NCI-H82 (cell line): ENCODE measurements at regions not wholly inside any gene's neighbourhood (a gene's known extent, or its start where the extent isn't known, plus 50 kb on each side); places are given as distances from the start of the nearest gene placed in this dataset.

Experiments used
- DNase-seq: peaks from one replicate; lab custom pipeline; 2025; lab: John Stamatoyannopoulos, UW

DNA sequence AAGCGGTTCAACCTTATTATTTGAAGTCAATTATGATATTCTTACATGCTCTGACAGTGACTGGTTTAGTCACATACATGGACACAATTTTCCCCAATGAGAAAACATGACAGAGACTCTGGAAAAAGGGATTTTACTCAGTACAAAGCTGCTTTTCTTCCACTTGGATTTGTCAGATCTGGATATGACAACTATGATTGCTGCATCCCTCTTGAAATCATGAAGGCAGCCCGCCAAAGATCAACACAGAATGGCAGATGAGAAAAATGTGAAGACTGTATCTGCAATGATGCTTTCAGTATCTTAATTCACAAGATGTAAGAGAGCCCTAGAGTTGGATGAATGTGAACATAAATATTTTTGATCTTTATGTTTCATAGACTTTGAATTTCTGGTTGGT, 439.6 kb downstream of the CDH8 start:
- no peak for DNase-seq

DNA sequence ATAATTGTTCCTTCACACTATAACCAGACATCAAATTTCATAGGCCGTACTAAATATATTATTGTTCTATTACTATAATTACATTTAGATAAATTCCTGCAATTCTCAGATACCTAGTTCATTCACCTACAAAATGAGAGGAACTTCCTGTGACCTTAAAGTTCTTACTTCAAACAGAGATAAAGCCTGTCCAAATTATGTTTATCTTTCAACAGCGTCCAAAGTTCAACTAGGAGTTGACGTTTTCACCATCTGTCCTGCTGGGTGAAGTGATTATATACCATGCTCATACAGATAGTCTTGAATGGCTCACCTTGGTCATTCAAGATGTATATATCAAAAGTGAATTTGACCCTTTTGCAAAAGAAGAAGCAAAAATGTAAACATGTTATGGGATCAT, 440.6 kb downstream of the CDH8 start:
- no peak for DNase-seq

DNA sequence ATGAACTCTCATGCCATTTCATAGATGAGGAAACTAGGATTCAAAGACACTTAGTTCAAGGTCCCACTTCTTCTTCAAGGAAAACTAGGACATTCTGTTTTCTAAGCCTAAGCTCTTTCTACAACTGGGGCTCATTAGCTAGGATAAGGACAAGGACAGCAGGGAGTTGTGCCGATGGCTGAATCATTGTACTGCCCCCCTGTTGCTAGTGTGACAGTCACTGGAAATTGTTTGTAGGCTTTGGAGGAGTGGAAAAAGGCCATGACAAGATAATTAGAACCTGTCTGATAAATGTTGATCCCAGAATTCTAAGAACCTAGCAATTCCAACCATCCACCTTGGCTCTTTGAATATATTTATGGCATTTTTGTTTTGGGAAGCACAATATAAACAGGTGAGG, 445.7 kb downstream of the CDH8 start:
- DNase-seq, result no peak

DNA sequence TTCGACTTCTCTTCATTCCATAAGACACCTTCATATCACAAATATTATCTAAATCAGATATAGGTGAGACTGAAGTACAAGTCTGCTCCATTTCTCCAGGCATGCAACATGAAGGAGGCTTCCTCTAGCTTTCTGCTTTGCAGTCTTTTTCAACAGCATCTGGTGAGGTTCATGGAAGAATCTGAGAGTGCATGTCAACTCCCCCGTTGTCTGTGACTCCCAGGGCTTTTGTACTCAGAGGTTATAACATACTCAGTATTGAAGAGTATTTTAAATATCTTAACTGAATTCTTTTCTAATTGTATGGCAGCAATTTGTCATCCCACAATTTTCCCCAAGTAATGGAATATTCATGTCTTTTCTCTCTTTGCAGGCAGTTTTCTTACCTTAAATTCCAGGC, 448.7 kb downstream of the CDH8 start:
- no peak for DNase-seq

DNA sequence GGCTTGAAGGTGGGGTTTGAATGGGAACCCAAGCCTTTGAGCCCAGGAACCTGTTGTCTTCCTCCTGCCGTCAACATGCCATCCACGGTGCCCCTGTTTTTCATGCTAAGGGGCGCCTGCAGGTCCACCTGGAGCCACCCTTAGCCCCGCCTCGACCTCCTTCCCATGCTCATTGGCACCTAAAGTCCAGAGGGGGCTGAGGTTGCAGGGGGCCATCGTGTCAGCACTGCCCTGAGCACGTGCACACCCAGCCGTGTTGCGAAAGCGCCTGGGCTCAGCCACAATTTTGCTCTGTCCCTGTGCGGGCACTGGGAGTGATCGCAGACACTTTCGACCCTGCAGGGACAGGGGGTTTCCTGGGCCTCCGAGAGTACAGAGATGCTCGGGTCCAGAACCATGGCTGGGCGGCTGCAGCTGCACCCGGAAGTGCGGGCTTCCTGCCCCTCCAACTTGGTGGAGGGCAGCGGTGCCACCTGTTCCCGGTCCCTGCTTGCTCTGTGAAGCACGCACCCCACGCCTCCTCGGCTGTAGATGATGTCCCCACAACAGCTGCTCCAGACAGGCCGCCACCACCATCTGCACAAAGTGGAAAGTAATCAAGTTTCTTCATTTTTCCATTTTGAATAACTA, 454.7 kb downstream of the CDH8 start:
- no peak for DNase-seq

DNA sequence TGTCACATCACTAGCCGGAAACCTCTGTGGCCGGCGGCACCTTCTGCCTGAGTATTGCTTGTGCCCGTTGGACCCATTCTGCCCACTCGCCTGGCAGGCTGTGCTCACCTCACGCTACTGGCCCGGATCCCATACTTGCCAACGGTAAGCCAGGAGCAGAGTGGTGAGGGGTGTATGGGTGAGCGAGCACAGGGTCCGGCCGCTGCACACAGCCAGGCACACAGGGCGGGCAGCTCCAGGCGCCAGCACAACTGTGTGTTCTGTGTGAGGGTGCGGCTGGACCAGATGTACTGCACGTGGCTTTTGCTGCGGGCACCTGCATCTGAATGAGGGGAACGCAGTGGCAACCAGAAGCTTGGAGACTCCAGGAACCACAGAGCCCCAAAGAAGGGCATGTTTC, 455.7 kb downstream of the CDH8 start:
- no peak for DNase-seq

DNA sequence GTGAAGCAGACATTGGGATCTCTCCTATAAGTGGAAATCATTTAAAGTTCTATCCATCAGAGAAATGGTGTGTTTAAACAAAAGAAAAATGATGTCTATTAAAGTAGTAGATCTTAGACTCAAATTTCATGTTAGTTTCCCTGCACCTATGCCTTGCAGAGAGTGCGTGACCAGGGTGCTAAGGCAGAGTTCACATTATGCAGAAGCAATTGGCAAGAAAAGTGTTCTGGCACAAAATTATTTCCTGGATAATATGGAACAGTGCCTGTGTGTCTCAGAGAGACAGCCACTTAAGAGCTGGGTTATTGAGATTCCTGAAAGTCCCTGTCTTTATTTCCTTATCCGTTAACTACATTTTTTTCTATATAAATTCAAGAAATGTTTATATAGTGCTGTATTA, 457.0 kb downstream of the CDH8 start:
- DNase-seq, result no peak

DNA sequence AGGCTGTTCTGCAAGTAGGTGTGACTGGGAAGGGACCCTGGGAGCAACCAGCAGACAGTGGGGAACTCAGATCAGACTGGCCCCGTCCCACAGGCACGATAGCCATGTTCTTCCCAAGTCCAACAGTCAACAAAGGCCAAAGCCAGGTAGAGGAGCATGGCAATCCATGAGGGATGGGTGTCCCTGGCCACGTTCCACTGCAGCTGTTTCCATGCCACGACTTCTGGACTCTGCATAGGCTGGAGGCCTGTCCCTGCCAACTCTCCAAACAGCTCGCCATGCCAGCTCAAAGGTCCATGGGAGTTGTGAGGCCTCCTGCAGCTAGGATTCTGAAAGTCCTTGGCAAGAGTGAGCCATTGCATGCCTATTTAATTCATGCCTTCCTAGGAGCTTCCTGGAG, 459.8 kb downstream of the CDH8 start:
- DNase-seq, result no peak

DNA sequence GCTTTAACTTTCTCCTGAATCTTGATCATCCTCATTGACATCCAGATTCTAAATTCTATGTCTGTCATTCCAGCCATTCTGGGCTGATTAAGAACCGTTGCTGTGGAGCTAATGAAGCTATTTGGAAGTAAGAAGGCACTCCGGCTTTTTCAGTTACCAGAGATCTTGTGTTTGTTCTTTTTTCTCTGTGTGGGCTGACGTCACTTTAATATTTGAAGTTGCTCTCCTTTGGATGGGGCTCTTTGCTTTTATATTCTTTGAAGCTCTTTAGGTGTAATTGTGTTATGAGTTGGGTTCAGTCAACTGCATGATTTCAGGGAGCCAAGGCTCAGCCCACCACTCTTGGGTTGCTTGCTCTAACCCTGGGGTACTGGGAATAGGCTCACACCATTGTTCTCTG, 460.6 kb downstream of the CDH8 start:
- no peak for DNase-seq

DNA sequence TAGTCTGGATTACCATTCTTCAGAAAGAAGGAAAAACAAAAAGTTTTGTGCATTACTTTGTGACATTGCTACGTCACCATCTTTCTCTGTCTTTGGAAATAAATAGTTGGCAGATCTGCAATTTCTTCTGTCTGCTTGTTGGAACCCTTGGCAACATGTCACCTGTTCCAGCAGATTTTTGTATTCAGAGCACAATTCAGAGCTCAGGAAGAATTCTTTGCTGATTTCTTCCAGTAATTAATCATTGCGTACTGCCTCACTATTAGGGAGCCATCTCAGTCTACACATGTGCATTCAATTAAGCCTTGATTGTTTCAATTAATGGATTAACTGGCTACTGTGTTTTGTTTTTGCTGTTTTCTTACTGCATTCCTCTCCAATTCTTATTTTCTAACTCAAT, 467.2 kb downstream of the CDH8 start:
- DNase-seq, result no peak

DNA sequence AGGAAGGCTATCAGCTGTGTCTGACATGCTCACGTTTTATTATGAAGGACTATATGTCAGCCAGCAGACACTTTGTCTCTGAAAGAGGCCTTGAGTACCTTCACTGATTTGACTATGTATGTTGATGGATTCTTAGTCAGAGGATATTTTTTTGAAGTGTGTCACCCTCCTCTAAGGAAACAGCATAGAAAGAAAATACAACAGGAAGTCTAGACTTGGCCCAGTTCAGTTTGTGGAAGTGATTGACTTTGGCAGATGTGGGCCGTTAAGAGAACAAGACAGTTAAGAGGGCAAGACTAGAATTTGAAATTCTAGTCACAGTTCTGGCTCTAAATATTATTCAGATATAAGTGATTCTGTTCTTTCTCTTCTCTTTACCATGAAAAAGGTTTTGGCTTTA, 471.5 kb downstream of the CDH8 start:
- DNase-seq, result peak; percentile 40

DNA sequence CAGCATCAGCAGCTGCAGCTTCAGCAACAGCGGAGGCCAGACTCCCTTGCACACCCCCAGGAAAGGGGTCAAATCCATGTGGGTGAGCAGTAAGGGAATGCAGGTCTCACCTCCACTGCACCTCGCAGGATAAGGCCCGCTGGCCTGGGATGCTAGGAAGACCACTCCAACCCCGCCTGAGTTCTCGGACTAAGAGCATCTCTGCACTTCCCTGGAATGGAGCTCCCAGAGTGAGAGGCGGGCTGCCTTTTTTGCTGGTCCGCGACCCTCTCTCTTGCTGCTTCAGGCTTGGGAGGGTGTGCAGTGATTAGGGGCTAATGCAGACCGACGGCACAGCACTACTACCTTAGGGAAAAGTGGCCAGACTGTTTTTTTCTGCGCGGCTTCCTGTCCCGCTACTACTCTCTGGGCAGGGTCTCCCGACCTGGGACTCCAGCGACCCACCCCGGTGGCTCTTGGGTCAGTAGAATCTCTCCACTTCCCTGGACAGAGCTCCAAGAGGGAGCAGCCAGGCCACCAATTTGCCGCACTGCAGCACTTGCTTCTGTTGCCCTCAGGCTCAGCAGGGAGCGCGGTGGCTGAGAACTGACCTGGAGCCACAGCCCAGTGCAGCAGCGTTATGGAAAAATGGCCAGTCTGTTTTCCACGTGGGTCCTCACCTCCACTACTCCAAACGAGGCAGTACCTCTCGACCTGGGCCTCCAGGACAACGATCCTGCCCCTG, 480.4 kb downstream of the CDH8 start:
- no peak for DNase-seq

DNA sequence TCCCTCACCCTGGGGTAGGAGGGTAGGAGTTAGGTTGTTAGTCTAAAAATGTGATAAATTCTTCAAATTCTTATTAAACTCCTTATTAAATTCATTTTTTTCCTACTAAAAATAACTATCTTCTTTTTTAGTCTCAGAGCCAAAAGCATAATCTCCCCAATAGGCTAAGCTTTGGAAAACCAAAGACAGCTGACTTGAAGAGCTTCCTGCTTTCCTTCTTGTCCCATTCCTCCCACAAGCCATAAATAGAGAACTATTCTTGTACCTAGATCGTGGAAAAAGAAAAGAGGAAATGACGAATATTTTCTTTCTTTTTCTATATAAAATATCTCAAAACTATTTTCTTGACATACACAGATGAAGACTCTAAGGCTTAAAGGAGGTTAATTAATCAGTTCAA, 486.9 kb downstream of the CDH8 start:
- no peak for DNase-seq

DNA sequence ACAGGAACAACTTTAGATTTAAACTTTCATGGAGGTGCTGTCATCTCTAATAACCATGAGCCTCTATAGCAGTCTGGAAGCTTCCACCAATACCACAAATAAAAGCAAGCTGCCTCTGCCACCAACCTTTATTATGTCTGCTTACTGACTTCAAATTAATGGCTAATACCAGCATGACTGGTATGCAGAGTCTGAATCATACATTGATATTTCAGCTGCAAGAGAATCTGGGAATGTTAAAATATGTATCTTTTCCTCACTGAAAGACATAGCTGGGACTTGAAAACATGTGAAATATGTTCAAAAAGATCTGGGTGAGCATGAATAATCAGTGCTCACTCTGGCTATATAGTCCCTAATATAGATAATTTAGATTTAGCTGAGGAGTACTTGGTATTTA, 488.6 kb downstream of the CDH8 start:
- DNase-seq, result no peak

DNA sequence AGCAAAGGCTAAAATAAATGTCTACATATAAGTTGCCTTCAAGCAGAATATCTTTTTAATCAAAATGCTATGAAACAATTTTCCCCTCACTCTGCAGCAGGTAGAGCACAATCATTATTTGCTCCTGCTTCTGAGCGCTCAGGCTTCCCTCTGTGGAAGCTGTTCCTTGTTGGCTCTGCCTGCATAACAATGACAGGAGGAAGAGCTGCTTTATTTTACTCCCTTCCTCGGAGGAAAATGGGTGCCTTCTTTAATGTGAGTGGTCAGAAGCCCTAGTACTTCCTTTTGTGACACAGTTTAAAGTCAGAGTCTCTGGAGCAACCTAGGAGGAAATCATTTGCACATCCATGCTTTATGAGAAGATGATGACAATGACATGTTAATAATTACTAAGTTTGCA, 492.1 kb downstream of the CDH8 start:
- DNase-seq, result no peak

DNA sequence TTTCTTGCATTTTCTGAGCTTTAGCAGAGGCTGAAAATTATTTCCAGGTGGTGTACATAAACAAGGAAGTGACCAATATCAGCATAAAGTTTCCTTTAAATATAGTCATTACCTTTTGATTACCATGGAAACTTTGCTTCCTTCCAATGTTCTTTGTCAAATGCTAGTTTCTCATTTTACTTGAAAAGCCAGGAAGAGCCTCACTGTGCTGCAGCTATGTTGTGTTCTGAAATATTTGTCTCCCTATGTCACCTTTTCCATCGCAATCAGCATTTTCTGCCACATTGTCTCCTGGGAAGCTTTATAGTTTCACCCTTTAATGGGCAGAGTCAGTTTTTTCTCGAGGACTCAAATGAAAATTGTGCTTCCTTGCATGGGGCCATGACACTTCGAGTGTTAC, 496.0 kb downstream of the CDH8 start:
- DNase-seq, result no peak

DNA sequence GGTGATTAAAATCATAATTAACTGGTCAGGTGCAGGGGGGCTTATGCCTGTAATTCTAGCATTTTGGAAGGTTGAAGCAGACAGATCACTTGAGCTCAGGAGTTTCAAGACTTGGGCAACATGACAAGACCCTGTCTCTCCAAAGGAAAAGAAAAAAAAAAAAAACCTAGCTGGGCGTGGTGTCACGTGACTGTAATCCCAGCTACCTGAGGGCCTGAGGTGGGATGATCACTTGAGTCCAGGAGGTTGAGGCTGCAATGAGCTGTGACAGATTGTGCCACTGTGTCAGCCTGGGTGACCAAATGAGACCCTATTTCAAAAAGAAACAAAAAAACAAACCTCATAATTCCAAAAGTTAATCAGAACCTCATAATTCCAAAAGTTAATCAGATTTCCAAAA, 505.5 kb downstream of the CDH8 start:
- DNase-seq, result no peak

DNA sequence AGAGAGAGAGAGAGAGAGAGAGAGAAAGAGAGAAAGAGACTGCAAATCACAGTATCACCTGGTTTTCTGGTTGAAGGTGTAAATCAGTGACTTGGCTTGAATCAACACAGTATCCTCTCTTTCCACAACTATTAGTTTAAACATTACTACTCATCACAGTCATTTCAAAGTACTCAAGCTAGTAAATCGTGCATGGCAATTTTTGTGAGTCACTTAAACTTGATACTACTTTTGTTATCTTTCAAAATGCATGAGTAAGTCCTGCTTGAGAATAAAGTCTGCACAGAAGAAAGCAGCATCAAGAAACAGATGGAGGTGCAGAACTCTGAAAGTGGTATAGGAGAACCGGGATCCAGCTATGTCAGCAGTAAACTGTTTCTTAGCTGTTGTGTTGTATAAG, 535.4 kb downstream of the CDH8 start:
- DNase-seq, result no peak

DNA sequence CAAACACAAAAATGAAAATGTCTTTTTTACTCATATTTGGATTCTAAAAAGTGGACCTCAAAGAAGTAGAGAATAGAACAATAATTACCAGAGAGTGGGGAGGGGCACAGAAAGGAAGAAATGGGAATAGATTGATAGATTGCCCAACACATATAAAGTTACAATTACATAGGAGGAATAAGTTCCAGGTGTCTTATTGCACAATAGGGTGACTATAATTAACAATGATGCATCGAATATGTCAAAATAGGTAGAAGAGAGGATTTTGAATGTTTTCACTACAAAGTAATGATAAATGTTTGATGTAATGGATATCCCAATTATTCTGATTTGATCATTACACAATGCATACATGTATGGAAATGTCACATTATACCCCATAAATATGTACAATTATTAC, 556.0 kb downstream of the CDH8 start:
- DNase-seq, result no peak

DNA sequence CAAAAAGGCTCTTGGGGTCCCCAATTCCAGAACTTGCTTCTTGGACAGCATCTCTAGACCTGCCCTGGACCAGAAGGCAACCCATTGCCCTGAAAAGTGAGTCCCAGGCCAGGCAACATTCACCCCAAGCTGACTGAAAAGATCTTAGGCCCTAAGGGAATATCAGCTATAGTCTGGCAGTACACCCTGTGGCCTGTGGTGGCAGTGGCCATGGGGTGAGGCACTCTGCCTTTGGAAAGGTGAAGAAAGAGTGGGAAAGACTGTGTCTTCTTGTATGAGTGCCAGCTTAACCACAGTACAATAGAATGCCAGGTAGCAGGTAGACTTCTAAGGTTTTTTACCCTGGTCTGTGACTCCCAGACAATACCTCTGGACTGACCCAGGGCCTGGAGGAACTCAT, 564.5 kb downstream of the CDH8 start:
- DNase-seq, result no peak

DNA sequence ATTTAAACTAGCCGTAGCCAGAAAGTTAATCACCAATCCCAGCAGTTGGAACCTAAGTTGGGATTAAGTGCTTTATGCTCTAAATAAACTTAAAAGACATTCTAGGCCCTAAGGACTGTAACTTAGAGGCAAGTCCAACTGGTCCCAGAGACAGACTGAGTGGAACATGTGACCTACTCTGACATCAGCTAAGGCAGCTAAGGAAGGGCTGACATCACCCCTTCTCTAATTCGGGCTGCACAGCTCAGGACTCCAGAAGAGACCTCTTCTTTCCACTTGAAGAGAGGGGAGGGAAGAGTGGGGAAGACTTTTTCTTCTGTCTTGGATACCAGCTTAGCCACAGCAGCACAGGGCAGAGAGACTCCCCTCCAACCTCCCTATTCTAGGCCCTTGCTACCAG, 565.2 kb downstream of the CDH8 start:
- peak; percentile 26 for DNase-seq

DNA sequence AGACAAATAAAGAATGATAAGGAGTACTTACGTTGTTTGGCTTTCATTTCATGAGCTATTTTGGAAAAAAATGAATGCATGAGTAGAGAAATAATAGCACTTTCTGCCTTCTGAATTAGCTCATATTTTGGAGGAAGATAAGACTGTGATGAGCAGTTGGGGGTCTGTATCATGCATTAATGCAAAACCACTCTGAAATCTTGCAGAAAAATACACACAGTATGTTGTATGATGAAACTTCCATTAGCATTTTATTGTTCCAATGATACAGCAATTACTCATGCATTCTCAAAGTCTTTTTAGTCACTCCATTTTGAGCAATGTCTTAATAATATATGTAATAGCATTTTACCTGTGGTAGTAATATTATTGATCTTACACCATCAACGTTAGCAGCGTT, 571.0 kb downstream of the CDH8 start:
- DNase-seq, result no peak

DNA sequence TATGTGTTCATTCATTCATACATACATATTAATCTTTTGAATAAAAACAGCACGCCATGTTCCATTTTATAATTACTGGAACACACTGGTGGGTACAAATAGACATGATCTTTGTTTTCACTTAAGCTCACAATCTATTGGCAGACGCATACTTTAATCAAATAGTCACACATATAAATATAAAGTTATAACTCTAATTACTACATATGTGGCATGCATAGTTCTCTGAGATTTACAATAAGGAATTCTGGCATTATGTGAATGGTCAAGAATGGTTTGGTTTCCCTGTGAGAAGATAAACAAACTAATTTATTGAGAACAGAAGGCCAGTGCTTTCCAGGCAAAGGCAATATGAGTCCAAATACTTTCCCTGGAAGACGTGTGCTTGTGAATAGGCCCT, 576.2 kb downstream of the CDH8 start:
- DNase-seq, result no peak

DNA sequence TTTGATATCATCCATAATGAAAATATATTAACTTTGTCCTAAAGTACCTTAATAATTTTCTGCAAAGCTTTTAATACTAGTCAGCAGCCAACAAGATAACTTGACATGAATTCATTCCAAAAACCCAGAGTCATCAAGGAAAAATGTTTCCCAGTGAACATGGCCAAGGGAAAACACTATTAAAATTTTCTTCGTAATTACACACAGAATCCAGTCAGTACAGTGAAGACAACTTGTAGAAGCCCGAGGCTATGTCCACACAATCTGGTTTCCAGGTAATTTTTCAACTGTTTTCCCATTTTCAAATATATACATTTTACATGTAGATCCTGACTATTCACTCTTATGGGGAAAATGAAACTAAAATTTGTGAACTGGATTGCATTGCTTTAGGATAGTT, 600.9 kb downstream of the CDH8 start:
- DNase-seq, result no peak
